Epidermal melanocyte (primary cell): ENCODE measurements at regions not wholly inside any gene's neighbourhood (a gene's known extent, or its start where the extent isn't known, plus 50 kb on each side); places are given as distances from the start of the nearest gene placed in this dataset.

Experiments
- DNase-seq: peaks from one replicate; pipeline ENCODE4 v3.0.0; 2011; ENCODE audit warnings: low spot score; ENCODE audit not compliant: insufficient read length

GRCh38 chr2:11016735-11017388 lies 105.1 kb downstream of the KCNF1 start:
- DNase-seq, result no peak

- no peak for DNase-seq
These were observed 106.2 kb downstream of the KCNF1 start for GRCh38 chr2:11017921-11018320.

- no peak for DNase-seq
These were observed 107.0 kb downstream of the KCNF1 start for GRCh38 chr2:11018651-11019185.

GRCh38 chr2:11019614-11020013 lies 107.9 kb downstream of the KCNF1 start:
- DNase-seq, result no peak

GRCh38 chr2:11022064-11022463 lies 110.3 kb downstream of the KCNF1 start:
- no peak for DNase-seq

- no peak for DNase-seq
These were observed 111.0 kb downstream of the KCNF1 start for GRCh38 chr2:11022591-11023273.

GRCh38 chr2:11023326-11024258 lies 111.9 kb downstream of the KCNF1 start:
- DNase-seq, result no peak

GRCh38 chr2:11024259-11024645 lies 112.5 kb downstream of the KCNF1 start:
- DNase-seq, result no peak

- DNase-seq, result no peak
These were observed 113.0 kb downstream of the KCNF1 start for GRCh38 chr2:11024687-11025086.

GRCh38 chr2:11026286-11026921 lies 114.7 kb downstream of the KCNF1 start:
- no peak for DNase-seq

- no peak for DNase-seq
These were observed 115.5 kb downstream of the KCNF1 start for GRCh38 chr2:11027195-11027594.

- DNase-seq, result no peak
These were observed 116.7 kb downstream of the KCNF1 start for GRCh38 chr2:11028407-11028916.

GRCh38 chr2:11029136-11029535 lies 117.4 kb downstream of the KCNF1 start:
- no peak for DNase-seq

GRCh38 chr2:11030036-11030435 lies 118.3 kb downstream of the KCNF1 start:
- no peak for DNase-seq

GRCh38 chr2:11030909-11031308 lies 119.2 kb downstream of the KCNF1 start:
- no peak for DNase-seq

- DNase-seq, result no peak
These were observed 120.1 kb downstream of the KCNF1 start for GRCh38 chr2:11031876-11032275.

GRCh38 chr2:11032396-11032795 lies 120.7 kb downstream of the KCNF1 start:
- no peak for DNase-seq

GRCh38 chr2:11033114-11033513 lies 121.4 kb downstream of the KCNF1 start:
- no peak for DNase-seq

- no peak for DNase-seq
These were observed 116.6 kb upstream of the SLC66A3 start for GRCh38 chr2:11038641-11039040.

- no peak for DNase-seq
These were observed 114.3 kb upstream of the SLC66A3 start for GRCh38 chr2:11040992-11041391.

- no peak for DNase-seq
These were observed 112.4 kb upstream of the SLC66A3 start for GRCh38 chr2:11042841-11043240.
